ENCODE measurements at regions not wholly inside any gene's neighbourhood (a gene's known extent, or its start where the extent isn't known, plus 50 kb on each side); places are given as distances from the start of the nearest gene placed in this dataset.
"Not testable (repeated sequence)": the region's sequence is repeated elsewhere in the genome, so short reads cannot be mapped to it uniquely, and the experiment has no call there.

GRCh38 chr6:91911945-91912344, 1325.1 kb upstream of the MAP3K7 start:
- no peak for DNase-seq

- no peak for DNase-seq
Observed at GRCh38 chr6:91904586-91905164, 1317.8 kb upstream of the MAP3K7 start.

- peak; percentile 6 to 15 for DNase-seq
Observed at GRCh38 chr6:91895599-91896285, 1308.9 kb upstream of the MAP3K7 start.

DNA sequence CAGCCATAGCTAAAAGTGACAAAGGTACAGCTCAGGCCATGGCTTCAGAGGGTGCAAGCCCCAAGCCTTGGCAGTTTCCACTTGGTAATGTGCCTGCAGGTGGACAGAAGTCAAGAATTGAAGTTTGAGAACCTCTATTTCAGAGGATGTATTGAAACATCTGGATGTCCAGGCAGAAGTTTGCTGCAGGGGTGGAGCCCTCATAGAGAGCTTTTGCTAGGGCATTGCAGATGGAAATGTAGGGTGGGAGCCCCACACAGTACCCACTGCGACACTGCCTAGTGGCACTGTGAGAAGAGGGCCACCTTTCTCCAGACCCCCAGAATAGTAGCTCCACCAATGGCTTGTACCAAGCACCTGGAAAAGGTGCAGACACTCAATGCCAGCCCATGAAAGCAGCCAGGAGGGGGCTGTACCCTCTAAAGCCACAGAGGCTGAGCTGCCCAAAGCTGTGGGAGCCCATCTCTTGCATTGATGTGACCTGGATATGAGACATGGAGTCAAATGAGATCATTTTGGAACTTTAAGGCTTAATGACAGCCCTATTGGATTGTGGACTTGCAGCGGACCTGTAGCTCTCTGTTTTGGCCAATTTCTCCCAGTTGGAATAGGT, 1299.4 kb upstream of the MAP3K7 start:
- DNase-seq, result no peak

- DNase-seq, result not testable (repeated sequence)
Observed at GRCh38 chr6:91881791-91882190, 1294.9 kb upstream of the MAP3K7 start.

DNA sequence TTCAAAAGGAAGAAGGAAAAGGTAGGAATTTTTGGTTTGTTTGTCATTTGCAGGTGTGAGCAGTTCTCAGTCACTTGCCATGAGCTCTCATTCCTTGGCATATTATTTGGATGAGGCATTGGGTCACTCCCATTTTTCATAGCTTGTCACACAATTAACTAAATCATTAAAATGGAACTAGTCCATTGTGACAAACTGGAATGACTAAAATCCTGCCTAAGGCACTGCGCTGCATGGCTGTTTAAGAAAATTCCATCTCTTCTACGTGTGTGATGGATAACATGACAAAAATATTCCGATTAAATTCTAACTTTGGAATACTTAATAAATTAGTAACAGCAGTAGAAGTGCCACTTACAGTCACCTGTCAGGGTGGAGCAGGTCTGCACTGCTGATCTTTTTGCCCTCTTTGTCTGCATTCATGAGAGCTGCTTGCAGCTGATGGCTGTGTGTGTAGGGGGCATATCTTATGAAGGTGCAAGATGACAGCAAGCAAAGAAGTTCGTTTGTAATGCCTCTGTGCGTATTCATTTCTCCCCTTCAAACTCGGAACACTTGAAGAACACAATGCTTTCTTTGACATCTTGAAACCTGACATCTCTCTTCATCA, 1292.6 kb upstream of the MAP3K7 start:
- DNase-seq, result no peak

DNA sequence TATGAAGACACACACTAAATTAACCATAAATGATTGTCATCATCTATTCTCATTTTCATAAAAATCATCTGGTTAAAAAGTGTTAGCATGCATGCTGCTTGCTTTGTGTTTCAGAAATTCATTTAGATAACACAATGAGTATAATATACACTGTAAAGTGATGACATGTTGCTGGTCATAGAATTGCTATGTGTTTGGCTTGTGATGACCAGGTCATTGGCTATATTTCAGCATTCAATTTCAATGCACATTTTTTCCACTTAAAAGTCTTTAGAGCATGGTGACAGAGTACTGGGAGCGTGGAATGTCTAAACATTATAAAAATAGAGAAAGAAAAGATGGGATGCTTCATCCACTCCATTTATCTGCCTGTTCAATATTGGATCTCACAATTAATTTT, 1291.1 kb upstream of the MAP3K7 start:
- no peak for DNase-seq

GRCh38 chr6:91874971-91875370, 1288.1 kb upstream of the MAP3K7 start:
- no peak for DNase-seq

GRCh38 chr6:91868539-91869202, 1281.8 kb upstream of the MAP3K7 start:
- DNase-seq, result no peak

GRCh38 chr6:91865889-91866288, 1279.0 kb upstream of the MAP3K7 start:
- no peak for DNase-seq

GRCh38 chr6:91864911-91865310, 1278.0 kb upstream of the MAP3K7 start:
- no peak for DNase-seq

DNA sequence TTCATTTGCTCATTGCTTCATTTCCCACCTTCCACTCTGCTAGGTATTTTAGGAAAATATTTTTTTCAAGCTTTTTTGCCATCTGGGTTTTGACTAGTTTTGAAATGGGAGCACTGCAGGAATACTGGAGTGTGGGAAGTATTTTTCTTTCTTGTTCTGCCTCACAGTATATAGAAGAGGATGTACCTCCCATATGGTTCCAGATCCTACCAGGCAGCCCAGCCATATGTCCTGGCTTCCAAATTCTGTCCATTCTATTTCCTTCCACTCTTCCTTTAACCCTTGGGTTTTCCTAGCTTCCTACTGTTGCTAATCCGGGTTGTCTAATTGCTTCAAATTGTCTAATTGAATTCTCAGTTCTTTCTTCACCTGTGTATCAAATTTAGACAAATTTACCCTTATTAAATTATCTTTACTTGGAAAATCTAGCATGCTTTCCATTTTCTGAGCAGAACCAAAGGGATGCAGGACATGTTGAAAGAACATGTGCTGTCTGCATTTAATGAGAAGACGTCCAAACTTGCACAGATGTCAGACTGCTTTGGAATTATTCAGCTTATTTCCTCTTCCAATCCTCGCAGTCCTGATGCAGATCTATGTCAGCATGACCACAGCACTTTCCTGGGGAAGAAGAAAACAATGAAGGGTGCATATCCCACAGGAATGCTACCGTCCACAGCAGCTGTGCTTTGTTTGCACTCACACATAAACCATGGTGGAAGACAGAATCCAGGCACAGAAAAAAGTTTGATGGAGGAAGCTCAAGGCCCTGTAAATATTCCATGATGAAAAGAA, 1273.9 kb upstream of the MAP3K7 start:
- peak in 1 of 2 donors; percentile 1 for DNase-seq

- peak; percentile 9 to 24 for DNase-seq
Observed at GRCh38 chr6:91852252-91852651, 1265.4 kb upstream of the MAP3K7 start.

GRCh38 chr6:91834813-91835212, 1247.9 kb upstream of the MAP3K7 start:
- DNase-seq, result no peak

DNA sequence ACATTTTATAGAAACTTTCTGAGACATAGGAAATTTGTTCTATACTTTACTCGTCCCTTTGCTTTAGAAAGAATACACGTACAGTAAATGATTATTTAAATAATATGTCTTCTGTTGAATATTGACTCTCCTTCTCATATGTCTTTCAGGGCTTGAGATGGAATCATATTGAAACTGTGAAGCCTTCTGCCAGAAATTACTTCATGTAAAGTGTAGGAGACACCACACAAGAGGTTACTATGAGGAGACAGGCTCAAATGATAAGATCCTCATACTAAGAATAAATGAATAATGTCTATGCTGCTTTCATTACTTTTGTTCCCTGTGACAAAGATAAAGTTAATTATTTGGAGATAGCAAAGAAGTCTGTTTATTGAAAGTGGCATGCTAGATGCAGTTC, 1240.3 kb upstream of the MAP3K7 start:
- DNase-seq, result no peak

- no peak for DNase-seq
Observed at GRCh38 chr6:91826128-91826527, 1239.3 kb upstream of the MAP3K7 start.

DNA sequence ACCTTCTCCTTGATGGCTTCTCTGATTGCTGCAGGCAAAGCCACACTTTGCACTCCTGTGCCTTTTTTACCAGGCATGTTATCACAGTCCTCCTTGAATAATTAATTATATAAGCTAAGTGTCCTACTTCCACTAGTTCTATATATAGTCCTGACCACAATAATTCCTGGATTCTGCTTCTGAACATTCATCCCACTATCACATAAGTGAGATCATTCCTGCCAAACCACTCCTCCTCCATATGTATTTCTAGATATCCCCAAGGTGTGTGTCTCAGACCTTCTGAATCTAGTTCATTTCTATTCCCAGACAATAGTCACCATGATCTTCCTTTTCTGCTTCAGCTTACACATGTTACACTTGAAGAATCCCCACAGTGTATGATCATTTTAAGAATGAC, 1237.5 kb upstream of the MAP3K7 start:
- DNase-seq, result no peak

GRCh38 chr6:91822581-91822980, 1235.7 kb upstream of the MAP3K7 start:
- no peak for DNase-seq

- no peak for DNase-seq
Observed at GRCh38 chr6:91816335-91816734, 1229.5 kb upstream of the MAP3K7 start.

DNA sequence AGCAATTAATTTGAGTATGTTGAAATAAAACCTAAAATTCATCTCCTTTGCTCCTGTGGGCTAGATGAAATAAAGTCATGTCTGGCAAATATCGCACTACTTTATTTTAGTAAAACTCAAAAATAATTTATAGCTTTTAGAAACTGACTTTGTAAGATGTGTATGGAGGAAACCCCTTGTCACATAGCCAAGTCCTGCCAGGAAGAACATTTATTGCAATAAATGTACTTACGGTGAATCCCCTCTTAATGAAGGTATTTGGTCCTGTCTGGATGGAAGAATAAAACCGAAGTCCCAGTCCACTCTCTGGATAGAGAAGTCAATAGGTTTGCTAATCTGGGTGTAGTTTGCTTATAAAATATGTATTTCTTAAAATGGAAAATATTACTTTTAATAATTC, 1226.8 kb upstream of the MAP3K7 start:
- no peak for DNase-seq

- no peak for DNase-seq
Observed at GRCh38 chr6:91812596-91813274, 1225.9 kb upstream of the MAP3K7 start.

Measured in right lung (tissue), 2 donors.